ENCODE measurements at regions not wholly inside any gene's neighbourhood (a gene's known extent, or its start where the extent isn't known, plus 50 kb on each side); places are given as distances from the start of the nearest gene placed in this dataset.

DNA sequence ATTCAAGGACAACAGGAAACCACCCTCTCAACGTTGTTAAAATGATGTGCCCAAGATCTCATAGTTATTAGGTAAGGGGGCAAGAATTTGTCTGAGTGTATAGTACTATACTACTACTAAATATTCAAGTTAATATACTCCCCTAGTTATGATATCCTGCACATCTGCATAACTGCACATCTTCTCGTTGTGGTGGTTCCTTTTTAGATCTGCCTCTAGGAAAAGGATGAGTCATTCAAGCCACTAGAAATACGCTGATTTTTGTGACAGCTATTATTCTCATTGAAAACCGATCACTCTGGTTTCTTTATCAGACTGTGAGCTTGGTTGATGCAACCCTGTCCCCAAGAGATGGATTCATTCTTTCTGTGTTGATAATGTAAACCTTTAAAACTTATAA is 1067.0 kb upstream of the FANCL start:
- TF ChIP-seq JUN (IDR thresholded peaks at IDR 0.05; ENCODE audit: low read depth, low read length), result no peak
- no peak for TF ChIP-seq SUZ12 (IDR thresholded peaks at IDR 0.05; ENCODE audit: low read length)
- no peak for TF ChIP-seq POLR2A (IDR thresholded peaks at IDR 0.05; ENCODE audit: control extremely low read depth in 1 of 2, low read depth in 2 of 2, low read length in 2 of 2)
- no peak for TF ChIP-seq EZH2 (IDR thresholded peaks at IDR 0.05; ENCODE audit: low read depth, low read length, severe bottlenecking)
- TF ChIP-seq, protein P1, sequence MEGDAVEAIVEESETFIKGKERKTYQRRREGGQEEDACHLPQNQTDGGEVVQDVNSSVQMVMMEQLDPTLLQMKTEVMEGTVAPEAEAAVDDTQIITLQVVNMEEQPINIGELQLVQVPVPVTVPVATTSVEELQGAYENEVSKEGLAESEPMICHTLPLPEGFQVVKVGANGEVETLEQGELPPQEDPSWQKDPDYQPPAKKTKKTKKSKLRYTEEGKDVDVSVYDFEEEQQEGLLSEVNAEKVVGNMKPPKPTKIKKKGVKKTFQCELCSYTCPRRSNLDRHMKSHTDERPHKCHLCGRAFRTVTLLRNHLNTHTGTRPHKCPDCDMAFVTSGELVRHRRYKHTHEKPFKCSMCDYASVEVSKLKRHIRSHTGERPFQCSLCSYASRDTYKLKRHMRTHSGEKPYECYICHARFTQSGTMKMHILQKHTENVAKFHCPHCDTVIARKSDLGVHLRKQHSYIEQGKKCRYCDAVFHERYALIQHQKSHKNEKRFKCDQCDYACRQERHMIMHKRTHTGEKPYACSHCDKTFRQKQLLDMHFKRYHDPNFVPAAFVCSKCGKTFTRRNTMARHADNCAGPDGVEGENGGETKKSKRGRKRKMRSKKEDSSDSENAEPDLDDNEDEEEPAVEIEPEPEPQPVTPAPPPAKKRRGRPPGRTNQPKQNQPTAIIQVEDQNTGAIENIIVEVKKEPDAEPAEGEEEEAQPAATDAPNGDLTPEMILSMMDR (IDR thresholded peaks at IDR 0.05; ENCODE audit: control extremely low read depth in 1 of 3, insufficient read depth in 1 of 3, low read depth in 1 of 3, low read length in 3 of 3), result no peak
- no peak for TF ChIP-seq ZNF274 (IDR thresholded peaks at IDR 0.05; ENCODE audit: borderline replicate concordance, extremely low read depth, low read length)
- no peak for TF ChIP-seq ASH2L (IDR thresholded peaks at IDR 0.05; ENCODE audit: low read length)
- no peak for TF ChIP-seq CREB1 (IDR thresholded peaks at IDR 0.05)
- TF ChIP-seq RFX5 (IDR thresholded peaks at IDR 0.05; ENCODE audit: borderline replicate concordance, low read depth, low read length), result no peak
- TF ChIP-seq RAD21 (IDR thresholded peaks at IDR 0.05 in 1 of 2, conservative IDR thresholded peaks at IDR 0.05 in 1 of 2; ENCODE audit: low read depth in 2 of 2, low read length in 2 of 2), result no peak
